ENCODE measurements at regions not wholly inside any gene's neighbourhood (a gene's known extent, or its start where the extent isn't known, plus 50 kb on each side); places are given as distances from the start of the nearest gene placed in this dataset.

GRCh38 chr14:22478247-22478646, 110.8 kb downstream of the DAD1 start:
- TF ChIP-seq EZH2 (IDR thresholded peaks at IDR 0.05): no peak
- no peak for TF ChIP-seq POLR2AphosphoS5 (IDR thresholded peaks at IDR 0.05; ENCODE audit: borderline replicate concordance, low read depth, low read length)

Measured in SK-N-MC (cell line).